ENCODE measurements at regions not wholly inside any gene's neighbourhood (a gene's known extent, or its start where the extent isn't known, plus 50 kb on each side); places are given as distances from the start of the nearest gene placed in this dataset.

DNA sequence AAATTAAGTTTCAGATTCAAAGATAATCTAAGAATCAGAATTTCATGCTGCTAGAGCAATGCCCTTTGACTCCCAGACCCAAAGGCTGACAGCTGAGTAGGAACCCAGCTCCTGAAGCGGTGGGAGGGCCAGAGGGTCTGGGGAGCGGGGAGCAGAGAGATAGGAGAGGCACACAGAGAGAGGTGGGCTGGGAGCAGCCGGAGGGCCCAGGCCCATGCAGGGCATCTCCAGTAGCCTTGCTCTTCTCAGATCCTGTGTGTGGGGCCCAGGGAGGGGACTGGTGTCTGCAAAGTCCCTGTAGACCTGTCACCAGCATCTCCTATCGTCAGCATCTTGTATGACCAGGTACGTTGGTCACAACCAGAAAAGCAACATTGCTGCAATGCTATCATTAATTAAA is 75.3 kb upstream of the OLFM1 start:
- TF ChIP-seq, protein P1, sequence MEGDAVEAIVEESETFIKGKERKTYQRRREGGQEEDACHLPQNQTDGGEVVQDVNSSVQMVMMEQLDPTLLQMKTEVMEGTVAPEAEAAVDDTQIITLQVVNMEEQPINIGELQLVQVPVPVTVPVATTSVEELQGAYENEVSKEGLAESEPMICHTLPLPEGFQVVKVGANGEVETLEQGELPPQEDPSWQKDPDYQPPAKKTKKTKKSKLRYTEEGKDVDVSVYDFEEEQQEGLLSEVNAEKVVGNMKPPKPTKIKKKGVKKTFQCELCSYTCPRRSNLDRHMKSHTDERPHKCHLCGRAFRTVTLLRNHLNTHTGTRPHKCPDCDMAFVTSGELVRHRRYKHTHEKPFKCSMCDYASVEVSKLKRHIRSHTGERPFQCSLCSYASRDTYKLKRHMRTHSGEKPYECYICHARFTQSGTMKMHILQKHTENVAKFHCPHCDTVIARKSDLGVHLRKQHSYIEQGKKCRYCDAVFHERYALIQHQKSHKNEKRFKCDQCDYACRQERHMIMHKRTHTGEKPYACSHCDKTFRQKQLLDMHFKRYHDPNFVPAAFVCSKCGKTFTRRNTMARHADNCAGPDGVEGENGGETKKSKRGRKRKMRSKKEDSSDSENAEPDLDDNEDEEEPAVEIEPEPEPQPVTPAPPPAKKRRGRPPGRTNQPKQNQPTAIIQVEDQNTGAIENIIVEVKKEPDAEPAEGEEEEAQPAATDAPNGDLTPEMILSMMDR (IDR thresholded peaks at IDR 0.05), result no peak
- no peak for TF ChIP-seq POLR2A (IDR thresholded peaks at IDR 0.05)

All from testis (tissue), 2 donors.